ENCODE measurements at regions not wholly inside any gene's neighbourhood (a gene's known extent, or its start where the extent isn't known, plus 50 kb on each side); places are given as distances from the start of the nearest gene placed in this dataset.

GRCh38 chr1:14522077-14522925, 76.2 kb upstream of the KAZN start:
- no peak overlapping the region for H3K4me3 Mint-ChIP-seq
- no peak for DNase-seq (ENCODE audit: extremely low spot score, unreplicated experiment)
- no peak for TF ChIP-seq CTCF (conservative IDR thresholded peaks at IDR 0.05)
- no peaks in the 10 kb centered on the region for H3K9me3 Mint-ChIP-seq
- H3K27me3 Mint-ChIP-seq = no peaks in the 10 kb centered on the region
- H3K36me3 Mint-ChIP-seq = no peaks in the 10 kb centered on the region
- H3K27ac Mint-ChIP-seq = no peak overlapping the region
- H3K4me1 Mint-ChIP-seq (ENCODE audit: unreplicated experiment) = peaks cover 5% of the 10 kb centered on the region

GRCh38 chr1:14522926-14523241, 75.6 kb upstream of the KAZN start:
- H3K9me3 Mint-ChIP-seq = no peaks in the 10 kb centered on the region
- H3K27ac Mint-ChIP-seq = no peak overlapping the region
- no peak for TF ChIP-seq CTCF (conservative IDR thresholded peaks at IDR 0.05)
- H3K4me3 Mint-ChIP-seq = no peak overlapping the region
- H3K36me3 Mint-ChIP-seq = no peaks in the 10 kb centered on the region
- H3K4me1 Mint-ChIP-seq (ENCODE audit: unreplicated experiment) = peaks cover 5% of the 10 kb centered on the region
- DNase-seq (ENCODE audit: extremely low spot score, unreplicated experiment) = no peak
- H3K27me3 Mint-ChIP-seq = no peaks in the 10 kb centered on the region

GRCh38 chr1:14524826-14525636, 73.5 kb upstream of the KAZN start:
- no peak for DNase-seq (ENCODE audit: extremely low spot score, unreplicated experiment)
- TF ChIP-seq CTCF (conservative IDR thresholded peaks at IDR 0.05) = no peak
- Mint-ChIP-seq H3K4me3 (no peak overlapping the region), H3K4me1 (ENCODE audit: unreplicated experiment) (peaks cover 5% of the 10 kb centered on the region), H3K36me3 (no peaks in the 10 kb centered on the region), H3K9me3 (no peaks in the 10 kb centered on the region), H3K27me3 (no peaks in the 10 kb centered on the region), H3K27ac (no peak overlapping the region)

- no peak overlapping the region for H3K27ac Mint-ChIP-seq
- no peak for TF ChIP-seq CTCF (conservative IDR thresholded peaks at IDR 0.05)
- no peaks in the 10 kb centered on the region for H3K9me3 Mint-ChIP-seq
- H3K36me3 Mint-ChIP-seq = no peaks in the 10 kb centered on the region
- DNase-seq (ENCODE audit: extremely low spot score, unreplicated experiment) = no peak
- no peak overlapping the region for H3K4me3 Mint-ChIP-seq
- peaks cover 4% of the 10 kb centered on the region for H3K27me3 Mint-ChIP-seq
- H3K4me1 Mint-ChIP-seq (ENCODE audit: unreplicated experiment) = no peaks in the 10 kb centered on the region
Measured at GRCh38 chr1:14529475-14529874, 69.0 kb upstream of the KAZN start.

GRCh38 chr1:14531519-14531918, 67.0 kb upstream of the KAZN start:
- TF ChIP-seq CTCF (conservative IDR thresholded peaks at IDR 0.05) = no peak
- no peaks in the 10 kb centered on the region for H3K4me1 Mint-ChIP-seq (ENCODE audit: unreplicated experiment)
- peaks cover 4% of the 10 kb centered on the region for H3K27me3 Mint-ChIP-seq
- H3K27ac Mint-ChIP-seq = no peak overlapping the region
- no peak overlapping the region for H3K4me3 Mint-ChIP-seq
- H3K9me3 Mint-ChIP-seq = no peaks in the 10 kb centered on the region
- DNase-seq (ENCODE audit: extremely low spot score, unreplicated experiment) = no peak
- H3K36me3 Mint-ChIP-seq = no peaks in the 10 kb centered on the region

Measured in type B pancreatic cell (in vitro differentiated cells).